Activated T-cell treated with anti-CD3 and anti-CD28 coated beads, Interleukin-2, amount 50 U/mL, for 72 hours (primary cell): ENCODE measurements at regions not wholly inside any gene's neighbourhood (a gene's known extent, or its start where the extent isn't known, plus 50 kb on each side); places are given as distances from the start of the nearest gene placed in this dataset.

Source experiments
- ATAC-seq, 2 donors: fragments of 150-1000 bp; cut with Tn5 transposase; replicated peaks in 1 of 2; 2 replicates each; pipeline ENCODE4 v1.10.0; 2021; ENCODE audit warnings: moderate library complexity in 2 of 2, mild to moderate bottlenecking in 1 of 2
- DNase-seq, 2 donors: peaks; one replicate each; pipeline ENCODE4 v3.0.0; 2021 to 2022; ENCODE audit warnings: mixed read lengths in 1 of 2
- H3K27ac Mint-ChIP-seq: one replicate; pipeline ENCODE4 v1.8.0; 2022; ENCODE audit warnings: mild to moderate bottlenecking, moderate library complexity, mixed read lengths
- H3K27me3 Mint-ChIP-seq: one replicate; pipeline ENCODE4 v1.8.0; 2022; ENCODE audit warnings: low read depth, mixed read lengths
- H3K36me3 Mint-ChIP-seq, 2 donors: one replicate each; pipeline ENCODE4 v1.8.0; 2022; ENCODE audit warnings: mixed read lengths in 2 of 2, mild to moderate bottlenecking in 1 of 2; ENCODE audit not compliant: insufficient read depth in 2 of 2
- H3K4me1 Mint-ChIP-seq: one replicate; pipeline ENCODE4 v1.8.0; 2022; ENCODE audit warnings: low read depth, mixed read lengths
- H3K4me3 Mint-ChIP-seq, 2 donors: one replicate each; pipeline ENCODE4 v1.8.0; 2022; ENCODE audit warnings: mild to moderate bottlenecking in 2 of 2, mixed read lengths in 2 of 2, moderate library complexity in 2 of 2
- H3K9me3 Mint-ChIP-seq, 2 donors: one replicate each; pipeline ENCODE4 v1.8.0; 2022; ENCODE audit warnings: mixed read lengths in 2 of 2

DNA sequence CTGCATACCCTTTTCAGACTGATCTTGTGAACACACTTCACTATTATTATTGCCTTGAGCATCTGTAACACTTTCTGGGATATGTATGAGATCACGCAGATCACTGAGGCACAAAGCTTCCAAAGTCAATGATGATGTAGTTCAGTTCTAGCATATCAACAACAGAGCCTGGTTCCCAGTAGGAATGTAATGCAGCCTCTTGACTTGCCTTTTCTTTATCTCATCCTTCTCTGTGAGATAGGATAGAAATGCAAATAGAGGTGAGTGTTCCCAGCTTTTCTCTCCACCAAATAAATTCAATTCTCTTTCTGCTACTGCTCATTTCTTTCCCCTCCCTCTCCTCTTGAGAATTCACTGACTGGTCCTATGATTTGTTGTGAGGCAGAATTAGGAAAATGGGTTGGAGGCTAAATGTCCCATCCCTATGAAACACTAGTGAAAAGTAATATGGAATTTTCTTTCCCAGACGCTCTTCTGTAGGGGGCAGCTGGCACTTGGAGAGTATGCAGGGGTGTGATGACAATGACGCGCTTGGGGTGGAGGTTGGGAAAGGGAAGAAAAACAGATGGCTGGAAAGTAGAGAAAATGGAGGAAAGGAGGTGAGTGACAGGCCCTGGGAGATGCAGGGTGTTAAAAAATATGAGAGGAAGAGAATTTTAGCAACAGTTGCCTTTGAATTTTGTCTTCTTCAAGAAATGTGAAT is 96.0 kb upstream of the TMTC1 start:
- Mint-ChIP-seq H3K27ac (no peak overlapping the region), H3K36me3 (no peaks in the 10 kb centered on the region), H3K4me3 (no peak overlapping the region), H3K4me1 (no peaks in the 10 kb centered on the region), H3K27me3 (no peaks in the 10 kb centered on the region), H3K9me3 (peaks cover 8 to 13% of the 10 kb centered on the region in 2 donors)
- no peak for DNase-seq
- no peak for ATAC-seq

DNA sequence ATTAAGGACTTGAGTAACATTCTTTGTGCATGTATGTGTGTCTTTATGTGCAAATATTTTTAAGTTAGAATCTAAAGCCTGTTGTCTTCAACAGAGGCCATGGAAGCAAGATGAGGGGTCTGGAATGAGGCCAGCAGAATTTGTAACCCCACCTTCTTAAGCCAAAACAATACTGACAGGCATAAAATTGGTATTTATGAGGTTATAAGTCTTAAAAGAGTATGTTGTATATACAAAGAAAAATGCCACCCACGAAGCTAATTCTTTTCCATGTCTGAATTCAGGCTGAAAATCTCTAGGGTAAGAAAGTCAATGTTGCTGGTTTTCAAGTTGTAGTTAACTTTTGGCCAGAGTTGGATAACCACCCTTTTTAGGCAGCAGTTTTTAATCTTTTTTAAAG is 86.2 kb upstream of the TMTC1 start:
- no peaks in the 10 kb centered on the region for H3K27me3 Mint-ChIP-seq
- H3K9me3 Mint-ChIP-seq, result peaks cover 10 to 15% of the 10 kb centered on the region in 2 donors
- DNase-seq (no peak), ATAC-seq (no peak)
- H3K4me1 Mint-ChIP-seq, result no peaks in the 10 kb centered on the region
- H3K27ac Mint-ChIP-seq, result no peak overlapping the region
- H3K36me3 Mint-ChIP-seq, result peaks cover 0 to 2% of the 10 kb centered on the region in 2 donors
- H3K4me3 Mint-ChIP-seq, result no peak overlapping the region

DNA sequence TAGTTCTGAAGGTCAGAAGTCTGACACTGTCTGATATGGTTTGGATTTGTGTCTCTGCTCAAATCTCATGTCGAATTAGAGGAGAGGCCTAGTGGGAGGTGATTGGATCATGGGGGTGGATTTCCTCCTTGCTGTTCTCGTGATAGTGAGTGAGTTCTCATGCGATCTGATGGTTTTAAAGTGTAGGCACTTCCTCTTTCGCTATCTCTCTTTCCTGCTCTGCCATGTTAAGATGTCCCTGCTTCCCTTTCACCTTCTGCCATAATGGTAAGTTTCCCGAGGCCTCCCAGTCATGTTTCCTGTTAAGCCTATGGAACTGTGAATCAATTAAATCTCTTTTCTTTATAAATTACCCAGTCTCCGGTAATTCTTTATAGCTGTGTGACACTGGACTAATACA is 84.1 kb upstream of the TMTC1 start:
- H3K4me3 Mint-ChIP-seq, result no peak overlapping the region
- H3K27ac Mint-ChIP-seq, result no peak overlapping the region
- H3K9me3 Mint-ChIP-seq, result peaks cover 10 to 13% of the 10 kb centered on the region in 2 donors
- no peaks in the 10 kb centered on the region for H3K27me3 Mint-ChIP-seq
- peaks cover 0 to 2% of the 10 kb centered on the region in 2 donors for H3K36me3 Mint-ChIP-seq
- ATAC-seq, result no peak
- no peaks in the 10 kb centered on the region for H3K4me1 Mint-ChIP-seq
- DNase-seq, result no peak

DNA sequence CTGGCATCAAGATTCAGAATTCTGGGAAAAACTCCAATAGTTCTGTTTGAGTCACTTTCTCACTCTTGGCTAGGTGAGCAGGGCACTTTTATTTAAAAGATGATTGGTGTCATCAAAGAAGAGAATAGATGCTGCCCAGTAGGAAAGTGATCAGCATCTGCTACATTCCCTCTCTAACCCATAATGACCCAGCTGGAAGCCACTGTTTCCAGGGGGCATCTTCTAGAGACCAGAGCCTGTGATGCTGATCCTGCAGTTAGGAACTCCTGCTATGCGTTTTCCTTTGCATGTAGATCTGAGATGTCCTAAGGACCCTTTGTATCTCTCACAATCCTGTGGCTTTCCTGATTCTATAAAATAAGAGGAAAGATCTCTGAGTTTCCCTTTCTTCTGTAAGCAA is 79.9 kb upstream of the TMTC1 start:
- Mint-ChIP-seq H3K36me3 (no peaks in the 10 kb centered on the region), H3K4me3 (no peak overlapping the region), H3K27me3 (no peaks in the 10 kb centered on the region), H3K4me1 (no peaks in the 10 kb centered on the region), H3K27ac (no peak overlapping the region), H3K9me3 (peaks cover 9% of the 10 kb centered on the region in 2 donors)
- DNase-seq, result no peak
- no peak for ATAC-seq

DNA sequence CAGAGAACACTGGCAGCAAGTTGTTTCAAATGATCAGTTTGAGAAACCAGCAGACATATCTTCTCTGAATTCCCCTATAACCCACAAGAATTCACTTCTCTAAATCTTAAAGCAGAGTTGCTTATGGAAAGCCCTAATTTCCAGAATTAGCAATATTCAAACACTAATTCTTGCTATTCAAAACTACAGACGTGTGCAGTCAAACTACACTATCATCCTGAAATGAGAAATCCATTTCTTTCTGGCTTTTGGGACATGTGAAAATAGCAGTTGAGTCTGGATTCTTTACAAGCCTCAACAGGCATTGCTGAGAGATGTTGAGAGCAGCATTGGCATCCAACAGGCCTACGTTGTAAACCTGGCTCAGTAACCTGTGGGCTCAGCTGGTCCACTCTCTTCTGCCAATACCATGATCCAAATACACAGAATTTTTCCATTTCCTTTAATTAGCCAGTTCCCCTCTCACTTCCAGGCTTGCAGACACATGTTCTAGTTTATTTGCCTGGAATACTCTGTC is 74.6 kb upstream of the TMTC1 start:
- Mint-ChIP-seq H3K27ac (no peak overlapping the region), H3K27me3 (no peaks in the 10 kb centered on the region), H3K4me3 (no peak overlapping the region), H3K4me1 (no peaks in the 10 kb centered on the region), H3K36me3 (no peaks in the 10 kb centered on the region), H3K9me3 (peaks cover 3 to 4% of the 10 kb centered on the region in 2 donors)
- ATAC-seq, result no peak
- no peak for DNase-seq

DNA sequence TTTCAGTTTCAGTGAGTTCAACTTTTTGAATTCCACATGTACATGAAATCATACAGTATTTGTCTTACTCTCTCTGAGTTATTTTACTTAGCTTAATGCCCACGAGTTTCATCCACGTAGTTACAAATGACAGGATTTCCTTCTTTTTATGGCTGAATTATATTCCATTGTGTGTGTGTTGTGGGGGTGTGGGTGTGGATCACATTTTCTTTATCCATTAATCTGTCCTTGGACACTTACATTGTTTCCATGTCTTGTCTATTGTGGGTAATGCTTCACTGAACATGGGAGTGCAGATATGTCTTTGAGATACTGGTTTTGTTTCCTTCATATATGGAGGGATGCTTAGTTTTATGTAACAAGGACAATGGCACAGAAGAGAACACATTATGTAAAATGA is 63.5 kb upstream of the TMTC1 start:
- no peak overlapping the region for H3K27ac Mint-ChIP-seq
- ATAC-seq, result no peak
- no peaks in the 10 kb centered on the region for H3K4me1 Mint-ChIP-seq
- peaks cover 1 to 2% of the 10 kb centered on the region in 2 donors for H3K36me3 Mint-ChIP-seq
- no peaks in the 10 kb centered on the region for H3K27me3 Mint-ChIP-seq
- no peak overlapping the region for H3K4me3 Mint-ChIP-seq
- peaks cover 3 to 20% of the 10 kb centered on the region in 2 donors for H3K9me3 Mint-ChIP-seq
- no peak for DNase-seq

DNA sequence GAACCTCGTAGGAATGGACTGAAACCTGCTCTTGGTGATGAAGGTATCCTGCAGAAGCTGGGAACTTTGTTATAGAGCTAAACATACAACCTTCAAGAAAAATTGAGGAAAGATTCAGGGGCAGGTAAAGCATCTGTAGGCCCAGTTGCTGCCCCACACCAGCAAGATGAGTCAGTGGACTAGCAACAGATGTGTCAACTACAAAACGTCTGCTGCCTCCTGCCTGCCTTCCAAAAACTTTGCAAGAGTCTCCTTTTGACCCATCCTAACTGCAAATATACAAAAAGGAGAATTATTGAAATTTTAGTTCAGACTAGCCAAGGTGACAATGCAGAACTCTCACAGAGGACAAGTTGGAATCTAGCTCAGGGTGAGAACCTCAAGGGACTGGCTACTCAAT is 60.9 kb upstream of the TMTC1 start:
- DNase-seq (no peak), ATAC-seq (no peak)
- no peaks in the 10 kb centered on the region for H3K4me1 Mint-ChIP-seq
- peaks cover 3 to 9% of the 10 kb centered on the region in 2 donors for H3K9me3 Mint-ChIP-seq
- no peak overlapping the region for H3K27ac Mint-ChIP-seq
- no peaks in the 10 kb centered on the region for H3K36me3 Mint-ChIP-seq
- no peak overlapping the region for H3K4me3 Mint-ChIP-seq
- no peaks in the 10 kb centered on the region for H3K27me3 Mint-ChIP-seq

DNA sequence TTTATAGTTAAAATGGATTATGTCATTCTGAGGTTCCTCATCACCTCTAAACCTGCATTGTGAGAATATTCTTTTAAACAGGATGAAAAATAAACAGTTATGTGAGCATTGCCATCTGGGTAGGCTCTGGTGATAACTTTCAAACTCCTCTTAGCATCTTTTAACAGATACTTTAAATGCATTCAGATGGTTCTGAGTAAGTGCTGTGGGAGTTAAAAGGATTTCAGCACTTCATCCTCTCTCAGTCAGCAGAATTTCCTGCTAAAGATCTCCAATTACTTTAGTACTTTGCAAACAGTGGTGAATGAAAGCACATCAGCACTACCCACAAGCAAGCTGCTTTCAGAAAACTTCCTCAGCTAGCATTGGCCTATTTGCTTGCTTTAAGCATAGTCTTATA is 59.3 kb upstream of the TMTC1 start:
- Mint-ChIP-seq H3K4me3 (no peak overlapping the region), H3K27me3 (no peaks in the 10 kb centered on the region), H3K9me3 (peaks cover 9 to 17% of the 10 kb centered on the region in 2 donors), H3K27ac (no peak overlapping the region), H3K4me1 (no peaks in the 10 kb centered on the region), H3K36me3 (no peaks in the 10 kb centered on the region)
- ATAC-seq, result no peak
- DNase-seq, result no peak

DNA sequence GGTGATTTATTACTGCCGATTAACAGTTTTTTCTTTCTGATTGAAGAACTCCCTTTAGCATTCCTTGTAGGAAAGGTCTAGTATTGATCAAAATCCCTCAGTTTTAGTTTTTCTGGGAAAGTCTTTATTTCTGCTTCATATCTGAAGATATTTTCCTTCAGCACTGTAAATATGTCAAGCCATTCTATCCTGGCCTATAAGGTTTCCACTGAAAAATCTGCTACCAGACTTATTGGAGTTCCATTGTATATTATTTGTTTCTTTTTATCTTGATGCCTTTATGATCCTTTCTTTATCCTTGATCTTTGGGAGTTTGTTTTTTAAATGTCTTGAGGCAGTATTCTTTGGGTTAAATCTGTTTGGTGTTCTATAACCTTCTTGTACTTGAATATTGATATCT is 55.0 kb upstream of the TMTC1 start:
- Mint-ChIP-seq H3K9me3 (peaks cover 10 to 17% of the 10 kb centered on the region in 2 donors), H3K27me3 (no peaks in the 10 kb centered on the region)
- no peak for ATAC-seq

More for the DNA sequence above, 55.0 kb upstream of the TMTC1 start:
- H3K36me3 Mint-ChIP-seq, result no peaks in the 10 kb centered on the region
- no peak for DNase-seq
- no peaks in the 10 kb centered on the region for H3K4me1 Mint-ChIP-seq
- H3K4me3 Mint-ChIP-seq, result no peak overlapping the region
- no peak overlapping the region for H3K27ac Mint-ChIP-seq
